Thymus (tissue), 11 donors: ENCODE measurements at regions not wholly inside any gene's neighbourhood (a gene's known extent, or its start where the extent isn't known, plus 50 kb on each side); places are given as distances from the start of the nearest gene placed in this dataset.

Experiments
- DNase-seq, 9 donors: peaks; one replicate each; pipeline ENCODE4 v3.0.0-alpha.2; 2013; ENCODE audit warnings: low spot score in 9 of 9, low read depth in 6 of 9, missing footprints in 1 of 9
- H3K27ac ChIP-seq, 2 donors: one replicate each; pipeline ENCODE4 v1.5.1; 2013; ENCODE audit warnings: control low read depth in 1 of 2, low read depth in 1 of 2, low read length in 1 of 2, mild to moderate bottlenecking in 1 of 2, moderate library complexity in 1 of 2
- H3K27me3 ChIP-seq, 2 donors: one replicate each; pipeline ENCODE4 v1.5.1; 2013; ENCODE audit warnings: low read length in 1 of 2; ENCODE audit not compliant: control insufficient read depth in 2 of 2, insufficient read depth in 1 of 2
- H3K36me3 ChIP-seq, 2 donors: one replicate each; pipeline ENCODE4 v1.5.1; 2013; ENCODE audit warnings: low read length in 1 of 2, mild to moderate bottlenecking in 1 of 2, moderate library complexity in 1 of 2; ENCODE audit not compliant: control insufficient read depth in 2 of 2, insufficient read depth in 2 of 2
- H3K4me1 ChIP-seq, 2 donors: one replicate each; pipeline ENCODE4 v1.5.1; 2013; ENCODE audit warnings: low read length in 2 of 2; ENCODE audit not compliant: control insufficient read depth in 2 of 2, insufficient read depth in 2 of 2
- H3K4me3 ChIP-seq, 2 donors: one replicate each; pipeline ENCODE4 v1.5.1; 2013; ENCODE audit warnings: low read length in 2 of 2, control low read depth in 1 of 2, mild to moderate bottlenecking in 1 of 2
- H3K9me3 ChIP-seq, 2 donors: one replicate each; pipeline ENCODE4 v1.5.1; 2013; ENCODE audit warnings: low read length in 1 of 2, mild to moderate bottlenecking in 1 of 2; ENCODE audit not compliant: control insufficient read depth in 2 of 2, insufficient read depth in 1 of 2
- WGBS: extraction: QIAGEN DNeasy Blood & Tissue Kit; methylation state at CpG from one replicate; pipeline ENCODE4 v1.1.7; 2013; 5-methylcytosine and 5-hydroxymethylcytosine counted together
- donor health status: healthy.

DNA sequence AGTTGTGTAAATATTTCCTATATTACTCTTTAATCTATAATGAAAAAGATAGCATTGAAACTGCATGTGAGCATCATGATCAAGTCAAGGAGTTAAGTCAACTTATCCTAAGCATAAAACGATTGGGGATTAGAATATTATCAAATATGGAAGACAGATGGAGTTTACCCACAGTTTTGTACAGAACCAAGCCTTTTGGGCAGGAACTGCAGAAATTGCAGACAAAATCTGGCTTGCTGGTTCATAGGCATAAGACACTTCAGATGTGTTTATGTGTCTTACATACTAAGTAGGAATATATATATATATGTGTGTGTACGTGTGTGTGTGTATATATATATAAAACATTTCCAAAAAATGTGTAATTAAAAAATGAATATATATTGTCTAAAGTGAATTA is 375.4 kb upstream of the TPK1 start:
- WGBS: 90% methylated on average over 2 of the region's 2 CpGs

DNA sequence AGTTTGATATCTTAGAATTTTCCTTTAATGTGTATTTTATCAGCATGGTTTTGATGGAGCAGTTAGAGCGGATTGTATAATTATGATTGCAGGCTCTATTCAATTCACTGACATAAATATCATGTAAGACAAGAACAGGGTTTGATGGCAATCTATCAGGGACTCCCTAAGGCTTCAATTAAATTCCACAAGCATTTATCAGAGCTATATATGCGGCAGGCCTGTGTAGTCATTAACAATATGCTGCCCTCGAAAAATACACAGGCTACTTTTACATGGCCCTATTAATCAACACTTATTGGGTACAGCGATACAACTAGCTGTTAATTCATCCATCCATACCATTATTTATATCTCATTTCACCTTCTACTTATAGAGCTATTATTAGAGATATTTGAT is 358.1 kb upstream of the TPK1 start:
- Histone ChIP-seq H3K4me1 (no peaks in the 10 kb centered on the region), H3K4me3 (no peak overlapping the region), H3K9me3 (no peaks in the 10 kb centered on the region), H3K27ac (no peak overlapping the region), H3K36me3 (no peaks in the 10 kb centered on the region), H3K27me3 (no peaks in the 10 kb centered on the region)
- 93% methylated on average over 4 of the region's 4 CpGs for WGBS
- no peak for DNase-seq

More for the DNA sequence above, 375.4 kb upstream of the TPK1 start:
- DNase-seq: no peak
- H3K4me1 ChIP-seq: no peaks in the 10 kb centered on the region
- H3K27me3 ChIP-seq: no peaks in the 10 kb centered on the region
- no peaks in the 10 kb centered on the region for H3K36me3 ChIP-seq
- H3K4me3 ChIP-seq: no peak overlapping the region
- H3K27ac ChIP-seq: no peak overlapping the region
- no peaks in the 10 kb centered on the region for H3K9me3 ChIP-seq

DNA sequence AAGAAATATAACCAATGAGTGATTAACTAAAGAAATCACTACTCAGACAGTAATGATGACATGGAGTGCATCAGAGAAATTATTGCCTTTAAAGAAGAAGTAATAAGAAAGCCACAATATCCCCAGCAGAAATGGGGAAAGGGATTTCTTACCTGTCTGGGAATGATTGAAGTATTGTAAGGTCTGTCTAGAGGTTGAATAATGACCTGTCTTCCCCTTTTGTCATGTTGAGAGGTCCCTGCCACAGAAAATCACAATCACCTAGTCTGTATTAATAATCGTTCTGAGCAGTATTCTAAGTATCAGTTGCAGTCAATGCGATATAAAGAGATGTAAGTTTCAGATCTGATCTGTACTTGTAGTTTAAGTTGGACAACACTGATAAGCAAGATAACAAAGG is 349.1 kb upstream of the TPK1 start:
- H3K36me3 ChIP-seq: no peaks in the 10 kb centered on the region
- no peaks in the 10 kb centered on the region for H3K27me3 ChIP-seq
- no peak overlapping the region for H3K4me3 ChIP-seq
- 95% methylated on average over 2 of the region's 2 CpGs for WGBS
- H3K9me3 ChIP-seq: no peaks in the 10 kb centered on the region
- DNase-seq: no peak
- no peak overlapping the region for H3K27ac ChIP-seq
- H3K4me1 ChIP-seq: no peaks in the 10 kb centered on the region

DNA sequence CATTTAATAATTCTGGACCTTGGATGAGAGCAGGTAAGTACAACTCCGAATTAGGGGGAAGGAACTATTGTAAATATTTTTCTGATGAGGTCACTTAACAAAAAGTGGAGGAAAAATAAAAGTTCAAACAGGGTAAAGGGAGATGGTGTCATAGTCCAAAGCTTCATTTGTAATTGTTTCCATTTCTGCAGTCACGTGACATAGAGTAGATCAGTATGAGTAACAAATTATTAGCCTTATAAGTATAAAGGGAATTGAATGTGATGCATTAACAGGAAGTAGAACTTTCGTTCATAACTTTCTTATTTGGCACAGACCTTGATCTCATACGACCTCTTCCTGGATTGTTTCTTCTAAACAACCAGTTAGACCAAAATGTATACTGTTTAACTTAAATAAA is 347.2 kb upstream of the TPK1 start:
- no peak for DNase-seq
- Histone ChIP-seq H3K36me3 (no peaks in the 10 kb centered on the region), H3K27me3 (no peaks in the 10 kb centered on the region), H3K4me1 (no peaks in the 10 kb centered on the region), H3K9me3 (no peaks in the 10 kb centered on the region), H3K27ac (no peak overlapping the region), H3K4me3 (no peak overlapping the region)
- 74% methylated on average over 4 of the region's 4 CpGs for WGBS

DNA sequence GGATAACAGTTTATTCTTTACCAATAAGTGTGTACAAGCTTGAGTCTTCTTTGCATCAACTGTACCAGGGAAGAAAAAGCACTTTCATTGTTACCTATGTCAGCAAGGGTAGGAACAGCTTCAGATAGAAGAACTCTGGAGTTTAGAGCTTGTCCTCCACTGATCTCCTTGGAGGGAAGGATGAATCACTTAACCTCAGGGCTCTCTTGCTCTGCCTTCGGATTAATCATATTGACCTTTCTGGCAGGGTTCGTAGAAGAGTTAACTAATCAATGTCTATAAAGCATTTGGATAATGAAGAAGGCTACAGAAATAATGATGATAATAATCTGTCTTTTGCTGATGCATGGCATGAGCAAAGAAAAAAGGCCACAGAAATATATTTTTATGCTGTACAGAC is 339.5 kb upstream of the TPK1 start:
- no peaks in the 10 kb centered on the region for H3K27me3 ChIP-seq
- DNase-seq: no peak
- no peaks in the 10 kb centered on the region for H3K9me3 ChIP-seq
- H3K27ac ChIP-seq: no peak overlapping the region
- no peak overlapping the region for H3K4me3 ChIP-seq
- WGBS: 92% methylated on average over 2 of the region's 2 CpGs
- H3K4me1 ChIP-seq: no peaks in the 10 kb centered on the region
- H3K36me3 ChIP-seq: no peaks in the 10 kb centered on the region

DNA sequence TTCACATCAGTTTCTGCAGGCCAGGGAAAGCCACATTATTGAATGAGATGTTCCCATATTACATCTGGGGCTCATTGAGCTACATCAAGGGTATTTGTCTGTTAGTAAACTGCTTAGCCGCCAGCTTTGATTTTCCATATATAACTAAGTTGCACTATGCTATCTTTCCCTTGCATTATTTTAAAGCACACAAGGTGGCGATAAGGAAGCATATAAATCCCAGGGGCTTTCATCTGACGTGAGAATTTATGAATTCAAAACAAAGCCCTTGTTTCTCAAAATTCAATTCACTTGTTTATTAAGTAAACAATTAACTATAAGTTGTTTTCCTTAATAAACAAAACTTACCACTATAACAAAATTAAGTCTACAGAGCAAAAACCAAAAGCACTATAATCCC is 334.1 kb upstream of the TPK1 start:
- 58% methylated on average over 3 of the region's 3 CpGs for WGBS
- Histone ChIP-seq H3K9me3 (no peaks in the 10 kb centered on the region), H3K27ac (no peak overlapping the region), H3K27me3 (no peaks in the 10 kb centered on the region), H3K4me1 (no peaks in the 10 kb centered on the region), H3K36me3 (no peaks in the 10 kb centered on the region), H3K4me3 (no peak overlapping the region)
- no peak for DNase-seq

DNA sequence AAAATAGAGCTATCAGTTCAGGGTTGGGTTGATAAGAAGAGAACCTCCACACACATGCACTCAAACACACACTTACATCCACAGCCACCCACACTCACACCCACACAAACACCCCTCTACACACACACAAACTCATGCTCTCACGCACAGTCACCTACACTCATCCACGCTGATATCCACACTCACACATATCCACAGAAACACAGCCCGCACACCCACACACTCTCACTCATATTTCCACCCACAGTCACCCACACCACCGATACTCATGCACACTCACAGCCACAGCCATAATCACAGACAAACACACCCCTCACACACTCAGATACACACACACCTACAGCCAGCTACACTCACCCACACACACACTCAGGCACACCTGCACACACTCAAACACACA is 333.0 kb upstream of the TPK1 start:
- Histone ChIP-seq H3K4me1 (no peaks in the 10 kb centered on the region), H3K27ac (no peak overlapping the region), H3K4me3 (no peak overlapping the region), H3K27me3 (no peaks in the 10 kb centered on the region), H3K9me3 (no peaks in the 10 kb centered on the region), H3K36me3 (no peaks in the 10 kb centered on the region)
- WGBS: 97% methylated on average over 4 of the region's 4 CpGs
- DNase-seq: no peak

DNA sequence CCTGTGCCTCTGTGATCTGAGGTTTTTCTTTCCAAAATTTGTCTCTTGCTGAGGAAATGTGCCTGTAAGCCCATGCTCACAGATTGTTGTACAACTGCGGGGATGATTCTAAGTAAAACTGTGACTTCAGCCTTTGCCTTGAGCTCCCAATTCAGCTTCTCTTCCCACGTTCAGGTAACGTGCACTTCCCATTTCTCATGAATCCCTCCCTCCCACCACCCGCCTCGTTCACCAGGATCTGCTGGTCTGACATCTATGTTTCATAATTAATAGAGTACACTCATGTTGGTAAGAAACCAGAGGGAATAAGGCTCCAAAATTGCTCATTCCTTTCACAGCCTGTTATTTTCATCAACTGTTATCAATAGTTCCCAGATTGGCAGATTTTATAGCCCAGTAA is 332.6 kb upstream of the TPK1 start:
- Histone ChIP-seq H3K36me3 (no peaks in the 10 kb centered on the region), H3K27me3 (no peaks in the 10 kb centered on the region), H3K27ac (no peak overlapping the region), H3K4me1 (no peaks in the 10 kb centered on the region), H3K9me3 (no peaks in the 10 kb centered on the region), H3K4me3 (no peak overlapping the region)
- WGBS: 77% methylated on average over 5 of the region's 5 CpGs
- no peak for DNase-seq

DNA sequence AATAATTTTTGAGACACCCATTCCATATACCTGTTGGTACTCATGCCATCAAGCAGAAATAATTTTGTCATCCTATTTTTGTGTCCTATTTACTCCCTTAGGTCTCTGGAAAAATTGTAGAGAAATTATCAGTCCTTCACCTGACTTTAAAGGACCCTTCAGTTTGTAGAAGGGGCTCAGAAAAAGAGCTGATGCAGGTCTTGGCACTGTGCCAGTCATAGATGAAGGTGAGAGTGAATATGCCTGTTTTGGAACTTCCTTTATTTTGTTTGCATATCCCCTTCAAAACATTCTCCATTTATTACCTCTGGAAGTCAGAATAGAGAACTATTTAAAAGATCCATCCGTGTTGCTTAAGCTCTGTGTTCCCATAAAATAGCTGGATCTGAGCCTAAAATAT is 321.0 kb upstream of the TPK1 start:
- 73% methylated on average over 1 of the region's 1 CpG for WGBS
- H3K27me3 ChIP-seq: no peaks in the 10 kb centered on the region
- no peak overlapping the region for H3K4me3 ChIP-seq
- no peaks in the 10 kb centered on the region for H3K4me1 ChIP-seq
- no peaks in the 10 kb centered on the region for H3K9me3 ChIP-seq
- no peak overlapping the region for H3K27ac ChIP-seq
- DNase-seq: no peak
- no peaks in the 10 kb centered on the region for H3K36me3 ChIP-seq

DNA sequence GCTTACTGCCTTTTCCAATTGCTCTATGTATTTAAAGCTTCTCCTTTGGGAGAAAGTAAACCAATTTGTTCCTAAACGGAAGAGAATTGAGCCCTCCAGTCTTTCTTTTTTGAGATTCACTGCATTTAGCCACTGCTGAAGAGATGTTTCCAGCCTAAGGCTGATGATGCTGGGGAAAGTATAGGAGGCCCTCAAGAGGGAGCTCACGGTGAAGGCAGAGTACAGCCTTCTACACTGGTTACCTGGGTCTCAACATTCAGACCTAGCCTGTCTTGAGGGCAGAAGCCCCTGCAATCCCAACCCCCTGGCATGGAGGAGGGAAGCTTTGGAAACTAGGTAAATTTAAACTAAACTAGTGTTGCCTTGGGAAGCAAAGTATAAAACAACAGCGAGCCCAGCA is 316.7 kb upstream of the TPK1 start:
- H3K9me3 ChIP-seq: no peaks in the 10 kb centered on the region
- H3K27ac ChIP-seq: no peak overlapping the region
- H3K4me3 ChIP-seq: no peak overlapping the region
- no peak for DNase-seq
- no peaks in the 10 kb centered on the region for H3K27me3 ChIP-seq
- no peaks in the 10 kb centered on the region for H3K36me3 ChIP-seq
- WGBS: 77% methylated on average over 3 of the region's 3 CpGs
- H3K4me1 ChIP-seq: no peaks in the 10 kb centered on the region
